Loucy (cell line): ENCODE measurements at regions not wholly inside any gene's neighbourhood (a gene's known extent, or its start where the extent isn't known, plus 50 kb on each side); places are given as distances from the start of the nearest gene placed in this dataset.

Experiments
- H2AFZ ChIP-seq: fragments of 200-600 bp; sonication (generic); 2 replicates; pipeline ENCODE4 v1.6.0; 2016; ENCODE audit warnings: antibody characterized with exemption, mild to moderate bottlenecking, low read length, moderate library complexity
- H3F3A ChIP-seq: fragments of 200-600 bp; 2 replicates; pipeline ENCODE4 v1.6.0; 2016; ENCODE audit warnings: antibody characterized with exemption, low read depth, mild to moderate bottlenecking
- H3K27me3 ChIP-seq: fragments of 200-600 bp; sonication (generic); 2 replicates; pipeline ENCODE4 v1.6.1; 2014; ENCODE audit warnings: low read length, mild to moderate bottlenecking; ENCODE audit not compliant: insufficient read depth, poor library complexity, severe bottlenecking
- H3K36me3 ChIP-seq: fragments of 200-600 bp; sonication (generic); 2 replicates; pipeline ENCODE4 v1.6.1; 2016; ENCODE audit warnings: low read length; ENCODE audit not compliant: insufficient read depth
- H3K4me1 ChIP-seq: fragments of 200-600 bp; sonication (generic); 2 replicates; pipeline ENCODE4 v1.5.1; 2014; ENCODE audit warnings: low read length, mild to moderate bottlenecking; ENCODE audit not compliant: insufficient read depth, poor library complexity, severe bottlenecking
- H3K4me2 ChIP-seq: fragments of 200-600 bp; sonication (generic); 2 replicates; pipeline ENCODE4 v1.6.0; 2014; ENCODE audit warnings: antibody characterized with exemption, low read length, low read depth, mild to moderate bottlenecking; ENCODE audit not compliant: poor library complexity, severe bottlenecking
- H3K4me3 ChIP-seq: fragments of 200-600 bp; sonication (generic); 2 replicates; pipeline ENCODE4 v1.5.1; 2014; ENCODE audit warnings: low read length, mild to moderate bottlenecking, mixed read lengths; ENCODE audit not compliant: poor library complexity, severe bottlenecking
- H3K79me2 ChIP-seq: fragments of 200-600 bp; sonication (generic); 2 replicates; pipeline ENCODE4 v1.6.1; 2014; ENCODE audit warnings: low read length; ENCODE audit not compliant: insufficient read depth
- H3K9ac ChIP-seq: fragments of 200-600 bp; sonication (generic); 2 replicates; pipeline ENCODE4 v1.6.0; 2014; ENCODE audit warnings: mild to moderate bottlenecking, low read depth, low read length, moderate library complexity; ENCODE audit not compliant: poor library complexity, severe bottlenecking
- H3K9me2 ChIP-seq: fragments of 200-600 bp; sonication (generic); replicated peaks from 2 replicates; pipeline ENCODE4 v1.6.1; 2016; ENCODE audit warnings: low read depth, low read length, mixed read lengths
- H3K9me3 ChIP-seq: fragments of 200-600 bp; sonication (generic); 2 replicates; pipeline ENCODE4 v1.6.1; 2014; ENCODE audit warnings: mild to moderate bottlenecking, antibody characterized with exemption, low read length, low read depth; ENCODE audit not compliant: insufficient read depth
- H4K20me1 ChIP-seq: fragments of 200-600 bp; sonication (generic); 2 replicates; pipeline ENCODE4 v1.6.0; 2014; ENCODE audit warnings: antibody characterized with exemption, low read length, mild to moderate bottlenecking; ENCODE audit not compliant: insufficient read depth, poor library complexity, severe bottlenecking
- CTCF ChIP-seq: fragments of 200-600 bp; sonication (generic); conservative IDR thresholded peaks from 2 replicates; pipeline ENCODE4 v1.5.1; 2014; ENCODE audit warnings: mild to moderate bottlenecking, antibody characterized with exemption, low read length
- EZH2phosphoT487 ChIP-seq: fragments of 200-600 bp; IDR thresholded peaks from 2 replicates; pipeline ENCODE4 v1.6.1; 2018; ENCODE audit warnings: antibody characterized with exemption, mild to moderate bottlenecking, moderate library complexity, borderline replicate concordance

GRCh38 chr4:65249111-65249510, 421.2 kb downstream of the EPHA5 start:
- H3K9me3 ChIP-seq, result no peaks in the 10 kb centered on the region
- no peaks in the 10 kb centered on the region for H3K79me2 ChIP-seq
- H3K4me2 ChIP-seq, result no peak overlapping the region
- H4K20me1 ChIP-seq, result no peaks in the 10 kb centered on the region
- H3K9me2 ChIP-seq, result no peaks in the 10 kb centered on the region
- no peaks in the 10 kb centered on the region for H3F3A ChIP-seq
- TF ChIP-seq CTCF (no peak), EZH2phosphoT487 (no peak)
- H3K36me3 ChIP-seq, result no peaks in the 10 kb centered on the region
- H3K27me3 ChIP-seq, result no peaks in the 10 kb centered on the region
- H3K4me3 ChIP-seq, result no peak overlapping the region
- no peaks in the 10 kb centered on the region for H3K4me1 ChIP-seq
- H2AFZ ChIP-seq, result no peak overlapping the region
- H3K9ac ChIP-seq, result no peak overlapping the region

GRCh38 chr4:65242156-65242846, 428.0 kb downstream of the EPHA5 start:
- Histone ChIP-seq H3K9me2 (no peaks in the 10 kb centered on the region), H3K27me3 (no peaks in the 10 kb centered on the region), H3K9ac (no peak overlapping the region), H3F3A (no peaks in the 10 kb centered on the region), H3K79me2 (no peaks in the 10 kb centered on the region), H3K36me3 (no peaks in the 10 kb centered on the region), H3K9me3 (no peaks in the 10 kb centered on the region), H3K4me3 (no peak overlapping the region), H3K4me2 (no peak overlapping the region), H4K20me1 (no peaks in the 10 kb centered on the region), H3K4me1 (no peaks in the 10 kb centered on the region), H2AFZ (no peak overlapping the region)
- TF ChIP-seq EZH2phosphoT487 (no peak), CTCF (no peak)

- H3K4me2 ChIP-seq, result no peak overlapping the region
- H3K36me3 ChIP-seq, result no peaks in the 10 kb centered on the region
- no peaks in the 10 kb centered on the region for H3F3A ChIP-seq
- TF ChIP-seq EZH2phosphoT487 (no peak), CTCF (no peak)
- H2AFZ ChIP-seq, result no peak overlapping the region
- no peak overlapping the region for H3K9ac ChIP-seq
- H3K4me3 ChIP-seq, result no peak overlapping the region
- H3K79me2 ChIP-seq, result no peaks in the 10 kb centered on the region
- H3K9me3 ChIP-seq, result no peaks in the 10 kb centered on the region
- no peaks in the 10 kb centered on the region for H3K4me1 ChIP-seq
- no peaks in the 10 kb centered on the region for H3K27me3 ChIP-seq
- no peaks in the 10 kb centered on the region for H4K20me1 ChIP-seq
- no peaks in the 10 kb centered on the region for H3K9me2 ChIP-seq
These were observed 428.9 kb downstream of the EPHA5 start for GRCh38 chr4:65241257-65241997.
